IMR-90 (cell line): ENCODE measurements at regions not wholly inside any gene's neighbourhood (a gene's known extent, or its start where the extent isn't known, plus 50 kb on each side); places are given as distances from the start of the nearest gene placed in this dataset.

Experiments
- ATAC-seq: fragments of 200-7000 bp; cut with Tn5 transposase; 2 replicates; pipeline ENCODE4 v1.9.1; 2020; ENCODE audit warnings: low read depth, mild to moderate bottlenecking, moderate library complexity
- BruUV-seq: library from RNA; stranded (reverse); fragments of 400-500 nt; replicated peaks from 2 replicates; lab custom pipeline; 2021; lab: Mats Ljungman, UMichigan
- CTCF ChIA-PET: fragments of 300-600 bp; formaldehyde crosslinking; extraction: SDS; loops from one replicate; lab custom pipeline; 2021; ENCODE audit warnings: antibody characterized with exemption; lab: Yijun Ruan, JAX
- POLR2A ChIA-PET: fragments of 300-600 bp; sonication (Branson Sonifier 250); formaldehyde crosslinking; loops from one replicate; lab custom pipeline; 2022; ENCODE audit warnings: antibody characterized with exemption; ENCODE audit not compliant: unreplicated experiment; lab: Charles Lee
- DNase-seq: peaks from one replicate; pipeline ENCODE4 v3.0.0; 2013
- H2AFZ ChIP-seq: replicated peaks from 2 replicates; pipeline ENCODE3; 2013; ENCODE audit warnings: low read length, mild to moderate bottlenecking; ENCODE audit not compliant: poor library complexity
- H2AK5ac ChIP-seq: 2 replicates; pipeline ENCODE4 v1.6.1; 2013; ENCODE audit warnings: low read depth, low read length, inconsistent platforms
- H2AK9ac ChIP-seq: replicated peaks from 2 replicates; pipeline ENCODE3; 2013; ENCODE audit warnings: mild to moderate bottlenecking, low read depth, low read length, moderate library complexity; ENCODE audit not compliant: poor library complexity
- H2BK120ac ChIP-seq: 2 replicates; pipeline ENCODE4 v1.6.1; 2013; ENCODE audit warnings: low read depth, low read length, inconsistent platforms
- H2BK15ac ChIP-seq: 3 replicates; pipeline ENCODE4 v1.6.1; 2013; ENCODE audit warnings: low read depth, low read length, inconsistent platforms
- H2BK20ac ChIP-seq: 2 replicates; pipeline ENCODE4 v1.6.1; 2013; ENCODE audit warnings: low read depth, mild to moderate bottlenecking, inconsistent platforms, low read length, moderate library complexity
- H2BK5ac ChIP-seq: 2 replicates; pipeline ENCODE4 v1.6.1; 2013; ENCODE audit warnings: mild to moderate bottlenecking, low read depth, low read length, inconsistent platforms; ENCODE audit not compliant: poor library complexity, severe bottlenecking
- H3K14ac ChIP-seq: replicated peaks from 2 replicates; pipeline ENCODE4 v1.6.1; 2013; ENCODE audit warnings: low read depth, low read length, inconsistent platforms
- H3K18ac ChIP-seq: 2 replicates; pipeline ENCODE4 v1.6.1; 2013; ENCODE audit warnings: low read depth, low read length, control low read depth
- H3K23ac ChIP-seq: 2 replicates; pipeline ENCODE4 v1.6.1; 2013; ENCODE audit warnings: low read depth, low read length, inconsistent platforms
- H3K27ac ChIP-seq: 2 replicates; pipeline ENCODE4 v1.5.1; 2013; ENCODE audit warnings: mild to moderate bottlenecking, control low read depth, low read length; ENCODE audit not compliant: insufficient read depth
- H3K27me3 ChIP-seq: 2 replicates; pipeline ENCODE4 v1.6.1; 2013; ENCODE audit warnings: low read length; ENCODE audit not compliant: control insufficient read depth, insufficient read depth
- H3K36me3 ChIP-seq: 2 replicates; pipeline ENCODE4 v1.6.1; 2013; ENCODE audit warnings: low read length, mixed read lengths; ENCODE audit not compliant: control insufficient read depth, insufficient read depth
- H3K4ac ChIP-seq: 2 replicates; pipeline ENCODE4 v1.6.1; 2013; ENCODE audit warnings: low read depth, low read length, inconsistent platforms
- H3K4me1 ChIP-seq: 2 replicates; pipeline ENCODE4 v1.6.1; 2013; ENCODE audit warnings: low read length, mixed read lengths; ENCODE audit not compliant: control insufficient read depth, insufficient read depth
- H3K4me2 ChIP-seq: 2 replicates; pipeline ENCODE4 v1.6.1; 2013; ENCODE audit warnings: low read depth, mild to moderate bottlenecking, control low read depth, low read length, moderate library complexity
- H3K4me3 ChIP-seq: 2 replicates; pipeline ENCODE4 v1.5.1; 2013; ENCODE audit warnings: low read depth, mild to moderate bottlenecking, control low read depth, low read length, moderate library complexity; ENCODE audit not compliant: insufficient read depth
- H3K56ac ChIP-seq: 2 replicates; pipeline ENCODE4 v1.6.1; 2013; ENCODE audit warnings: low read length, inconsistent platforms; ENCODE audit not compliant: insufficient read depth; ENCODE audit errors: extremely low read depth
- H3K79me1 ChIP-seq, 2 experiments: 2 replicates each; pipeline ENCODE4 v1.6.1; 2013; ENCODE audit warnings: low read length in 2 of 2, inconsistent platforms in 1 of 2, low read depth in 1 of 2
- H3K9ac ChIP-seq: 2 replicates; pipeline ENCODE4 v1.6.1; 2013; ENCODE audit warnings: low read depth, low read length, control low read depth
- H3K9me1 ChIP-seq: 2 replicates; pipeline ENCODE4 v1.6.1; 2013; ENCODE audit warnings: low read length, inconsistent platforms; ENCODE audit not compliant: insufficient read depth
- H3K9me3 ChIP-seq: 2 replicates; pipeline ENCODE4 v1.6.1; 2013; ENCODE audit warnings: low read length; ENCODE audit not compliant: control insufficient read depth, insufficient read depth
- H4K20me1 ChIP-seq: 2 replicates; pipeline ENCODE4 v1.6.1; 2013; ENCODE audit warnings: low read length, inconsistent platforms; ENCODE audit not compliant: insufficient read depth
- H4K5ac ChIP-seq: 2 replicates; pipeline ENCODE4 v1.6.1; 2013; ENCODE audit warnings: mild to moderate bottlenecking, low read depth, low read length, control low read depth
- H4K8ac ChIP-seq, 2 experiments: 2 replicates each; pipeline ENCODE4 v1.6.1; 2013; ENCODE audit warnings: low read depth in 2 of 2, low read length in 2 of 2, control low read depth in 1 of 2, inconsistent platforms in 1 of 2
- H4K91ac ChIP-seq: 2 replicates; pipeline ENCODE4 v1.6.1; 2013; ENCODE audit warnings: low read depth, low read length, inconsistent platforms; ENCODE audit not compliant: insufficient read depth
- MAFK ChIP-seq: IDR thresholded peaks from 2 replicates; pipeline ENCODE4 v1.6.1; 2012; ENCODE audit warnings: low read depth, low read length, improper control_type of control experiment
- POLR2A ChIP-seq: IDR thresholded peaks from 2 replicates; pipeline ENCODE4 v1.6.1; 2012; ENCODE audit warnings: mild to moderate bottlenecking, low read depth, low read length
- WGBS, 2 experiments: methylation state at CpG; one replicate each; pipeline versions ENCODE4 v1.1.5 to v1.1.7; 2013; ENCODE audit warnings: missing lambda C conversion rate in 2 of 2; ENCODE audit not compliant: insufficient read length in 1 of 2; ENCODE audit errors: extremely low coverage in 2 of 2; 5-methylcytosine and 5-hydroxymethylcytosine counted together
- dilution Hi-C: fragments of 300-500 bp; cut with HindIII; formaldehyde crosslinking; loops from one replicate; pipeline ENCODE4 v1.14.3; 2018; ENCODE audit warnings: low sequenced_read_pairs; ENCODE audit not compliant: unreplicated experiment
- in situ Hi-C: fragments of 300-500 bp; cut with MboI; formaldehyde crosslinking; loops from 3 replicates; pipeline ENCODE4 v1.14.3; 2019; ENCODE audit warnings: low sequenced_read_pairs, inconsistent platforms, mixed read lengths
- intact Hi-C: fragments of 100-400 bp; cut with micrococcal nuclease; formaldehyde crosslinking; loops from 2 replicates; pipeline ENCODE4 v1.10.0; 2022

- Histone ChIP-seq H3K14ac (no peak overlapping the region), H3K9ac (no peak overlapping the region), H4K20me1 (no peaks in the 10 kb centered on the region), H3K27ac (no peak overlapping the region), H4K91ac (no peak overlapping the region), H3K23ac (no peak overlapping the region), H2BK120ac (no peak overlapping the region), H3K9me3 (no peaks in the 10 kb centered on the region), H2AK5ac (no peak overlapping the region), H2BK5ac (no peak overlapping the region), H2BK15ac (no peak overlapping the region), H3K4ac (no peak overlapping the region), H4K8ac (no peak overlapping the region), H3K79me1 (no peaks in the 10 kb centered on the region), H3K9me1 (no peaks in the 10 kb centered on the region), H2AK9ac (no peak overlapping the region), H3K36me3 (no peaks in the 10 kb centered on the region), H3K4me3 (no peak overlapping the region), H3K56ac (no peak overlapping the region), H3K27me3 (no peaks in the 10 kb centered on the region), H3K18ac (no peak overlapping the region), H2AFZ (no peak overlapping the region), H3K4me2 (no peak overlapping the region), H3K4me1 (no peaks in the 10 kb centered on the region), H2BK20ac (no peak overlapping the region), H4K5ac (no peak overlapping the region)
- BruUV-seq: no TSS peak
- POLR2A ChIA-PET: no interaction called here
- in situ Hi-C loops: no loop called here
- no peak for DNase-seq
- no CpG with 5 or more reads among the region's 1 CpG for WGBS, 2 experiments
- dilution Hi-C loops: no loop called here
- CTCF ChIA-PET: no interaction called here
- intact Hi-C loops: no loop called here
- no peak for ATAC-seq
- peak; percentile 53; the same call in 1 of the 2 replicates for TF ChIP-seq MAFK
- TF ChIP-seq POLR2A: no peak
Measured at GRCh38 chr15:37865687-37866086, 68.8 kb upstream of the TMCO5A start.
